HL-60 (cell line): ENCODE measurements at regions not wholly inside any gene's neighbourhood (a gene's known extent, or its start where the extent isn't known, plus 50 kb on each side); places are given as distances from the start of the nearest gene placed in this dataset.

Experiments
- DNase-seq, 2 experiments: peaks; one replicate each; pipeline ENCODE4 v3.0.0-alpha.2; 2010 to 2020; ENCODE audit warnings: low read depth in 1 of 2, low spot score in 1 of 2
- H3K27ac ChIP-seq: fragments of 250-450 bp; sonication (Bioruptor Pico); replicated peaks from 2 replicates; pipeline ENCODE4 v1.5.1; 2020; ENCODE audit warnings: mild to moderate bottlenecking, moderate library complexity
- H3K27me3 ChIP-seq: fragments of 250-450 bp; sonication (Bioruptor Pico); 2 replicates; pipeline ENCODE4 v1.5.1; 2021; ENCODE audit warnings: mild to moderate bottlenecking, moderate library complexity; ENCODE audit not compliant: insufficient read depth, poor library complexity, severe bottlenecking
- H3K4me3 ChIP-seq: replicated peaks from 2 replicates; pipeline ENCODE4 v1.5.1; 2011; ENCODE audit warnings: mild to moderate bottlenecking, control low read depth, low read length; ENCODE audit not compliant: insufficient read depth
- CTCF ChIP-seq: IDR thresholded peaks from one replicate; pipeline ENCODE4 v1.5.1; 2011; ENCODE audit warnings: low read length, control low read depth, inconsistent platforms; ENCODE audit not compliant: insufficient read depth
- GABPA ChIP-seq: IDR thresholded peaks from 2 replicates; pipeline ENCODE4 v1.6.1; 2012; ENCODE audit warnings: low read depth
- POLR2AphosphoS5 ChIP-seq: IDR thresholded peaks from 2 replicates; pipeline ENCODE4 v1.6.1; 2012; ENCODE audit warnings: low read depth
- REST ChIP-seq: IDR thresholded peaks from 2 replicates; pipeline ENCODE4 v1.6.1; 2012; ENCODE audit warnings: low read depth; ENCODE audit not compliant: insufficient replicate concordance
- SPI1 ChIP-seq: IDR thresholded peaks from 2 replicates; pipeline ENCODE4 v1.6.1; 2012; ENCODE audit warnings: low read depth, mild to moderate bottlenecking, borderline replicate concordance

- Histone ChIP-seq H3K27ac (no peak overlapping the region), H3K4me3 (no peak overlapping the region), H3K27me3 (no peaks in the 10 kb centered on the region)
- no peak for DNase-seq
- TF ChIP-seq POLR2AphosphoS5: no peak
- TF ChIP-seq REST: no peak
- TF ChIP-seq GABPA: no peak
- TF ChIP-seq SPI1: no peak
- no peak for TF ChIP-seq CTCF
Observed at GRCh38 chr1:203571661-203572060, 55.0 kb upstream of the ATP2B4 start.

DNA sequence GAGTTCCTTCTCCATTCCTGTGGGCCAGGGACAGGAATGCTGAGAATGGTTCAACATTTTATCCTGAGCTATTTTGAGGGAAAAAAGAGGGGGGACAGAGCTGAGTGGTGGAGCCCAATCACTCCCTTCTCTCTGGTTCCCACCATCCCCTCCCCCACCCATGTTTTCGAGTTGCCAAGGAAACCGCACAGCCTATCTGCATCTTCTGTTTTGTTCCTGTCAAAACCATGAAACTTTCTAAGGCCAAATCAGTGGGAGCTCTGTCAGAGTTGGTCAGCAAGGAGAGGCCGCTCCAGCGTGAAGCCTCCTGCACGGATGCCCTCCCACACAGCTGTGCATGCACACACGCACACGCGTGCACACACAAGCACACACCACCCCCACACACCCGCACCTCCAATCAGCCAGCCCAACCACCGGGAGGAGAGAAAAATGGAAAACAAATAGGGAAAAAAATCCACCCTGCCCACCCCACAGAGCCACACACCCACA is 54.5 kb upstream of the ATP2B4 start:
- Histone ChIP-seq H3K27me3 (no peaks in the 10 kb centered on the region), H3K4me3 (no peak overlapping the region), H3K27ac (no peak overlapping the region)
- TF ChIP-seq GABPA (no peak), REST (no peak), CTCF (no peak), POLR2AphosphoS5 (no peak), SPI1 (no peak)
- DNase-seq: no peak

GRCh38 chr1:203573730-203574129 is 52.9 kb upstream of the ATP2B4 start:
- H3K27me3 ChIP-seq: no peaks in the 10 kb centered on the region
- no peak for DNase-seq
- TF ChIP-seq SPI1 (no peak), POLR2AphosphoS5 (no peak), CTCF (no peak), GABPA (no peak), REST (no peak)
- no peak overlapping the region for H3K27ac ChIP-seq
- no peak overlapping the region for H3K4me3 ChIP-seq
